Activated CD4-positive, alpha-beta T cell treated with anti-CD3 and anti-CD28 coated beads, Interleukin-2, amount 10 ng/mL, durations not matched to agents 24 days and 14 days (primary cell): ENCODE measurements at regions not wholly inside any gene's neighbourhood (a gene's known extent, or its start where the extent isn't known, plus 50 kb on each side); places are given as distances from the start of the nearest gene placed in this dataset.
"Not testable (repeated sequence)": the region's sequence is repeated elsewhere in the genome, so short reads cannot be mapped to it uniquely, and the experiment has no call there.

Experiments used
- DNase-seq: peaks from one replicate; pipeline ENCODE4 v3.0.0; 2022
- H3K27ac Mint-ChIP-seq: one replicate; pipeline ENCODE4 v1.8.0; 2022; ENCODE audit warnings: mild to moderate bottlenecking, mixed read lengths
- H3K27me3 Mint-ChIP-seq: one replicate; pipeline ENCODE4 v1.8.0; 2022; ENCODE audit warnings: mixed read lengths
- H3K36me3 Mint-ChIP-seq: one replicate; pipeline ENCODE4 v1.8.0; 2022; ENCODE audit warnings: low read depth, mild to moderate bottlenecking, mixed read lengths
- H3K4me1 Mint-ChIP-seq: one replicate; pipeline ENCODE4 v1.8.0; 2021; ENCODE audit warnings: mixed read lengths
- H3K4me3 Mint-ChIP-seq: one replicate; pipeline ENCODE4 v1.8.0; 2022; ENCODE audit warnings: mild to moderate bottlenecking, moderate library complexity, mixed read lengths
- H3K9me3 Mint-ChIP-seq: one replicate; pipeline ENCODE4 v1.8.0; 2021; ENCODE audit warnings: mixed read lengths
- intact Hi-C: fragments of 100-400 bp; cut with micrococcal nuclease; formaldehyde crosslinking; loops from one replicate; pipeline ENCODE4 v1.15.1; 2023

- H3K27ac Mint-ChIP-seq, result no peak overlapping the region
- no peak overlapping the region for H3K4me3 Mint-ChIP-seq
- H3K27me3 Mint-ChIP-seq, result no peaks in the 10 kb centered on the region
- intact Hi-C loops, result no loop called here
- no peak for DNase-seq
- peaks cover 7% of the 10 kb centered on the region for H3K9me3 Mint-ChIP-seq
- no peaks in the 10 kb centered on the region for H3K36me3 Mint-ChIP-seq
- no peaks in the 10 kb centered on the region for H3K4me1 Mint-ChIP-seq
Observed at GRCh38 chr12:28023156-28023887, 50.8 kb upstream of the PTHLH start.

GRCh38 chr12:28024231-28024995, 51.9 kb upstream of the PTHLH start:
- H3K27me3 Mint-ChIP-seq, result no peaks in the 10 kb centered on the region
- H3K27ac Mint-ChIP-seq, result no peak overlapping the region
- intact Hi-C loops, result no loop called here
- peaks cover 7% of the 10 kb centered on the region for H3K9me3 Mint-ChIP-seq
- H3K4me3 Mint-ChIP-seq, result no peak overlapping the region
- no peak for DNase-seq
- H3K4me1 Mint-ChIP-seq, result no peaks in the 10 kb centered on the region
- no peaks in the 10 kb centered on the region for H3K36me3 Mint-ChIP-seq

GRCh38 chr12:28025821-28026505, 53.4 kb upstream of the PTHLH start:
- intact Hi-C loops, result no loop called here
- Mint-ChIP-seq H3K27me3 (no peaks in the 10 kb centered on the region), H3K4me3 (no peak overlapping the region), H3K27ac (no peak overlapping the region), H3K4me1 (no peaks in the 10 kb centered on the region), H3K36me3 (no peaks in the 10 kb centered on the region), H3K9me3 (peaks cover 7% of the 10 kb centered on the region)
- no peak for DNase-seq

- H3K27ac Mint-ChIP-seq, result no peak overlapping the region
- DNase-seq, result no peak
- H3K9me3 Mint-ChIP-seq, result peaks cover 7% of the 10 kb centered on the region
- no peaks in the 10 kb centered on the region for H3K27me3 Mint-ChIP-seq
- H3K36me3 Mint-ChIP-seq, result no peaks in the 10 kb centered on the region
- H3K4me3 Mint-ChIP-seq, result no peak overlapping the region
- intact Hi-C loops, result no loop called here
- no peaks in the 10 kb centered on the region for H3K4me1 Mint-ChIP-seq
Observed at GRCh38 chr12:28026701-28027100, 54.2 kb upstream of the PTHLH start.

- Mint-ChIP-seq H3K4me3 (no peak overlapping the region), H3K27ac (no peak overlapping the region), H3K9me3 (peaks cover 7% of the 10 kb centered on the region), H3K27me3 (no peaks in the 10 kb centered on the region), H3K4me1 (no peaks in the 10 kb centered on the region), H3K36me3 (no peaks in the 10 kb centered on the region)
- intact Hi-C loops, result no loop called here
- no peak for DNase-seq
Observed at GRCh38 chr12:28027328-28027727, 54.8 kb upstream of the PTHLH start.

GRCh38 chr12:28027947-28028724, 55.6 kb upstream of the PTHLH start:
- Mint-ChIP-seq H3K4me1 (no peaks in the 10 kb centered on the region), H3K36me3 (no peaks in the 10 kb centered on the region), H3K27me3 (no peaks in the 10 kb centered on the region), H3K9me3 (peaks cover 7% of the 10 kb centered on the region), H3K4me3 (no peak overlapping the region), H3K27ac (no peak overlapping the region)
- no peak for DNase-seq
- intact Hi-C loops, result no loop called here

- H3K27ac Mint-ChIP-seq, result no peak overlapping the region
- no peaks in the 10 kb centered on the region for H3K27me3 Mint-ChIP-seq
- intact Hi-C loops, result no loop called here
- H3K4me1 Mint-ChIP-seq, result no peaks in the 10 kb centered on the region
- H3K9me3 Mint-ChIP-seq, result no peaks in the 10 kb centered on the region
- no peak overlapping the region for H3K4me3 Mint-ChIP-seq
- no peak for DNase-seq
- H3K36me3 Mint-ChIP-seq, result no peaks in the 10 kb centered on the region
Observed at GRCh38 chr12:28032811-28033537, 60.4 kb upstream of the PTHLH start.

GRCh38 chr12:28033538-28033915, 61.0 kb upstream of the PTHLH start:
- H3K4me1 Mint-ChIP-seq, result no peaks in the 10 kb centered on the region
- no peaks in the 10 kb centered on the region for H3K36me3 Mint-ChIP-seq
- intact Hi-C loops, result no loop called here
- no peak for DNase-seq
- H3K27me3 Mint-ChIP-seq, result no peaks in the 10 kb centered on the region
- no peak overlapping the region for H3K27ac Mint-ChIP-seq
- no peak overlapping the region for H3K4me3 Mint-ChIP-seq
- no peaks in the 10 kb centered on the region for H3K9me3 Mint-ChIP-seq

- Mint-ChIP-seq H3K27ac (no peak overlapping the region), H3K9me3 (no peaks in the 10 kb centered on the region), H3K36me3 (no peaks in the 10 kb centered on the region), H3K27me3 (no peaks in the 10 kb centered on the region), H3K4me1 (no peaks in the 10 kb centered on the region), H3K4me3 (no peak overlapping the region)
- no peak for DNase-seq
- intact Hi-C loops, result no loop called here
Observed at GRCh38 chr12:28034271-28034670, 61.7 kb upstream of the PTHLH start.

GRCh38 chr12:28035500-28035899, 63.0 kb upstream of the PTHLH start:
- DNase-seq, result no peak
- Mint-ChIP-seq H3K27ac (no peak overlapping the region), H3K4me3 (no peak overlapping the region), H3K27me3 (no peaks in the 10 kb centered on the region), H3K4me1 (no peaks in the 10 kb centered on the region), H3K9me3 (no peaks in the 10 kb centered on the region), H3K36me3 (no peaks in the 10 kb centered on the region)
- intact Hi-C loops, result no loop called here

- no peak for DNase-seq
- no peak overlapping the region for H3K4me3 Mint-ChIP-seq
- H3K9me3 Mint-ChIP-seq, result no peaks in the 10 kb centered on the region
- intact Hi-C loops, result no loop called here
- H3K4me1 Mint-ChIP-seq, result no peaks in the 10 kb centered on the region
- H3K27me3 Mint-ChIP-seq, result no peaks in the 10 kb centered on the region
- no peaks in the 10 kb centered on the region for H3K36me3 Mint-ChIP-seq
- no peak overlapping the region for H3K27ac Mint-ChIP-seq
Observed at GRCh38 chr12:28036940-28037339, 64.4 kb upstream of the PTHLH start.

- intact Hi-C loops, result no loop called here
- Mint-ChIP-seq H3K27ac (no peak overlapping the region), H3K4me3 (no peak overlapping the region), H3K36me3 (no peaks in the 10 kb centered on the region), H3K4me1 (no peaks in the 10 kb centered on the region), H3K9me3 (no peaks in the 10 kb centered on the region), H3K27me3 (no peaks in the 10 kb centered on the region)
- no peak for DNase-seq
Observed at GRCh38 chr12:28040246-28040645, 67.7 kb upstream of the PTHLH start.

GRCh38 chr12:28046600-28046999, 74.1 kb upstream of the PTHLH start:
- H3K36me3 Mint-ChIP-seq, H3K4me3 Mint-ChIP-seq, H3K27ac Mint-ChIP-seq, H3K4me1 Mint-ChIP-seq, DNase-seq, intact Hi-C loops, H3K27me3 Mint-ChIP-seq: not testable (repeated sequence)
- H3K9me3 Mint-ChIP-seq, result peaks cover 10% of the 10 kb centered on the region
